ENCODE measurements at regions not wholly inside any gene's neighbourhood (a gene's known extent, or its start where the extent isn't known, plus 50 kb on each side); places are given as distances from the start of the nearest gene placed in this dataset.

- no peak overlapping the region for H3K4me3 ChIP-seq (ENCODE audit: low read depth, low read length)
- TF ChIP-seq CTCF (IDR thresholded peaks at IDR 0.05; ENCODE audit: borderline replicate concordance, insufficient read depth, low read depth, low read length) = no peak
Measured at GRCh38 chr3:5485427-5485826, 297.9 kb downstream of the EDEM1 start.

GRCh38 chr3:5488771-5489170 lies 301.3 kb downstream of the EDEM1 start:
- no peak overlapping the region for H3K4me3 ChIP-seq (ENCODE audit: low read depth, low read length)
- no peak for TF ChIP-seq CTCF (IDR thresholded peaks at IDR 0.05; ENCODE audit: borderline replicate concordance, insufficient read depth, low read depth, low read length)

- TF ChIP-seq CTCF (IDR thresholded peaks at IDR 0.05; ENCODE audit: borderline replicate concordance, insufficient read depth, low read depth, low read length) = no peak
- no peak overlapping the region for H3K4me3 ChIP-seq (ENCODE audit: low read depth, low read length)
Measured at GRCh38 chr3:5489536-5489935, 302.0 kb downstream of the EDEM1 start.

GRCh38 chr3:5494905-5495519 lies 307.5 kb downstream of the EDEM1 start:
- no peak overlapping the region for H3K4me3 ChIP-seq (ENCODE audit: low read depth, low read length)
- TF ChIP-seq CTCF (IDR thresholded peaks at IDR 0.05; ENCODE audit: borderline replicate concordance, insufficient read depth, low read depth, low read length) = no peak

- no peak for TF ChIP-seq CTCF (IDR thresholded peaks at IDR 0.05; ENCODE audit: borderline replicate concordance, insufficient read depth, low read depth, low read length)
- no peak overlapping the region for H3K4me3 ChIP-seq (ENCODE audit: low read depth, low read length)
Measured at GRCh38 chr3:5497497-5497896, 310.0 kb downstream of the EDEM1 start.

- H3K4me3 ChIP-seq (ENCODE audit: low read depth, low read length) = no peak overlapping the region
- no peak for TF ChIP-seq CTCF (IDR thresholded peaks at IDR 0.05; ENCODE audit: borderline replicate concordance, insufficient read depth, low read depth, low read length)
Measured at GRCh38 chr3:5498981-5499380, 311.5 kb downstream of the EDEM1 start.

GRCh38 chr3:5499404-5499803 lies 311.9 kb downstream of the EDEM1 start:
- TF ChIP-seq CTCF (IDR thresholded peaks at IDR 0.05; ENCODE audit: borderline replicate concordance, insufficient read depth, low read depth, low read length) = no peak
- no peak overlapping the region for H3K4me3 ChIP-seq (ENCODE audit: low read depth, low read length)
